GM23248 (cell line): ENCODE measurements at regions not wholly inside any gene's neighbourhood (a gene's known extent, or its start where the extent isn't known, plus 50 kb on each side); places are given as distances from the start of the nearest gene placed in this dataset.
"Not testable (repeated sequence)": the region's sequence is repeated elsewhere in the genome, so short reads cannot be mapped to it uniquely, and the experiment has no call there.

Source experiments
- EZH2 ChIP-seq: fragments of 200-600 bp; sonication (generic); IDR thresholded peaks from 2 replicates; pipeline ENCODE4 v1.6.1; 2018; ENCODE audit warnings: antibody characterized with exemption, mild to moderate bottlenecking; ENCODE audit not compliant: insufficient read depth, poor library complexity, severe bottlenecking
- EZH2phosphoT487 ChIP-seq: fragments of 200-600 bp; sonication (generic); IDR thresholded peaks from 2 replicates; pipeline ENCODE4 v1.6.1; 2018; ENCODE audit warnings: antibody characterized with exemption, moderate library complexity, mild to moderate bottlenecking, low read depth; ENCODE audit not compliant: insufficient read depth

DNA sequence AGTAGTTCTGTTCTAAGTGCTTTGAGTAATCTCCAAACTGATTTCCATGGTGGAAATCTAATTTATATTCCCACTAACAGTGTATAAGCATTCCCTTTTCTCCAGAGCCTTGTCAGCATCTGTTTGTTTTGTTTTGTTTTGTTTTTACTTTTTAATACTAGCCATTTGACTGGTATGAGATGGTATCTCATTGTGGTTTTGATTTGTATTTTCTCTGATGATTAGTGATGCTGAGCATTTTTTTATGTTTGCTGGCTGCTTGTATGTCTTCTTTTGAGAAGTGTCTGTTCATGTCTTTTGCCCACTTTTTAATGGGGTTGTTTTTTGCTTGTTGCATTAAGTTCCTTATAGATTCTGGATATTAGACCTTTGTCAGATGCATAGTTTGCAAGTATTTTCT, 100.8 kb downstream of the SEC16B start:
- not testable (repeated sequence) for TF ChIP-seq EZH2phosphoT487, EZH2
